ENCODE measurements at regions not wholly inside any gene's neighbourhood (a gene's known extent, or its start where the extent isn't known, plus 50 kb on each side); places are given as distances from the start of the nearest gene placed in this dataset.

DNA sequence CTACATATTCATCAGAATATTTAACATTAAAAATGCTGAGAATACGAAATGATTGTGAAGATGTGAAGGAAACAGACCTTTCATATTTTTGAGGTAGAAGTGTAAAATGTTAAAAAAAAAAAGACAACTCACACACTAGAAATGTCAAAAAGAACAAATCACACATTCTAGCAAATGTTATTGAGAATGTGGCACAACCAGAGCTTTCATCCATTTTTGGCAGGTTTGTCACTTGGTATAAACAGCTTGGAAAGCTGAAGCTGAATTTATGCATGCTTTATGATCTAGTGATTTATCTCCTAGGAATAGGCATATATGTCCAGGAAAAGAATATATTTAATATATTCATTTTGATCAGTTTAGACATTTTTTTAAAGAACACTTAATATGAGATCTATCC, 784.9 kb upstream of the GHITM start:
- intact Hi-C loops (cut with micrococcal nuclease), result no loop called here
- no peak overlapping the region for H3K27ac Mint-ChIP-seq
- no peaks in the 10 kb centered on the region for H3K36me3 Mint-ChIP-seq (ENCODE audit: low read depth)
- peaks cover 31% of the 10 kb centered on the region for H3K9me3 Mint-ChIP-seq
- no peak for DNase-seq (ENCODE audit: low spot score)
- H3K27me3 Mint-ChIP-seq (ENCODE audit: low read depth), result no peaks in the 10 kb centered on the region
- H3K4me3 Mint-ChIP-seq (ENCODE audit: low read depth), result no peak overlapping the region
- H3K4me1 Mint-ChIP-seq (ENCODE audit: low read depth), result no peaks in the 10 kb centered on the region

DNA sequence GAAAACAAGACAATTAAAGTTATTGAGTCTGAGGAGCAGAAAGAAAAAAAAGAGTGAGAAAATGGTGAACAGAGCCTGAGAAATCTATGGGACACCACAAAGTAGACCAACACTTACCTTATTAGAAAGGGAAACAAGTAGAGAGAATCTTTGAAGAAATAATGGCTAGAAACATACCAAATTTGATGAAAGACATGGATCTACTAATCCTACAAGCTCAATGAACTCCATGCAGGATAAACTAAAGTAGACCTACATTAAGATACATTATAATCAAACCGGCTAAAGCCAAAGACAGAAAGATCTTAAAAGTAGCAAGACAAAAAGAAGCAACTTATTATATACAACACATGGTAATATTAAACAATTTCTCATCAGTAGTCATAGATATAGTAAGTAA, 782.3 kb upstream of the GHITM start:
- no peak for DNase-seq (ENCODE audit: low spot score)
- Mint-ChIP-seq H3K9me3 (peaks cover 25% of the 10 kb centered on the region), H3K27me3 (ENCODE audit: low read depth) (no peaks in the 10 kb centered on the region), H3K4me3 (ENCODE audit: low read depth) (no peak overlapping the region), H3K4me1 (ENCODE audit: low read depth) (no peaks in the 10 kb centered on the region), H3K27ac (no peak overlapping the region), H3K36me3 (ENCODE audit: low read depth) (no peaks in the 10 kb centered on the region)
- intact Hi-C loops (cut with micrococcal nuclease), result no loop called here

DNA sequence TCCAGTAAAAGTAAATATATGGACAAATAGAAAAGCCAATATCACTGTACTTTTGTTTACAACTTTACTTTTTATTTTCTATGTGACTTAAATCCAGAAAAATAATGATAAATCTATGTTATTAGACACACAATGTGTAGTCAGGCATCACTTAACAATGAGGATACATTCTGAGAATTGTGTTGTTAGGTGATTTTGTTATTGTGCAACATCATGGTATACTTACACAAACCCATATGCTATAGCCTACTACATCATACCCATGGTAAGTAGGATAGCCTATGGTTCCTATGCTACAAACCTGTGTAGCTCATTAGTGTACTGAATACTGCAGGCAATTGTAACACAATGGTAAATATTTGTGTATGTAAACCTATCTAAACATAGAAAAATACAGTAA, 781.7 kb upstream of the GHITM start:
- Mint-ChIP-seq H3K4me1 (ENCODE audit: low read depth) (no peaks in the 10 kb centered on the region), H3K36me3 (ENCODE audit: low read depth) (no peaks in the 10 kb centered on the region), H3K27me3 (ENCODE audit: low read depth) (no peaks in the 10 kb centered on the region), H3K9me3 (peaks cover 22% of the 10 kb centered on the region), H3K4me3 (ENCODE audit: low read depth) (no peak overlapping the region), H3K27ac (no peak overlapping the region)
- no peak for DNase-seq (ENCODE audit: low spot score)
- intact Hi-C loops (cut with micrococcal nuclease), result no loop called here

GRCh38 chr10:83367036-83367435, 772.3 kb upstream of the GHITM start:
- H3K9me3 Mint-ChIP-seq, result peaks cover 26% of the 10 kb centered on the region
- no peaks in the 10 kb centered on the region for H3K4me1 Mint-ChIP-seq (ENCODE audit: low read depth)
- H3K27ac Mint-ChIP-seq, result no peak overlapping the region
- H3K36me3 Mint-ChIP-seq (ENCODE audit: low read depth), result no peaks in the 10 kb centered on the region
- DNase-seq (ENCODE audit: low spot score), result no peak
- H3K4me3 Mint-ChIP-seq (ENCODE audit: low read depth), result no peak overlapping the region
- intact Hi-C loops (cut with micrococcal nuclease), result no loop called here
- no peaks in the 10 kb centered on the region for H3K27me3 Mint-ChIP-seq (ENCODE audit: low read depth)

DNA sequence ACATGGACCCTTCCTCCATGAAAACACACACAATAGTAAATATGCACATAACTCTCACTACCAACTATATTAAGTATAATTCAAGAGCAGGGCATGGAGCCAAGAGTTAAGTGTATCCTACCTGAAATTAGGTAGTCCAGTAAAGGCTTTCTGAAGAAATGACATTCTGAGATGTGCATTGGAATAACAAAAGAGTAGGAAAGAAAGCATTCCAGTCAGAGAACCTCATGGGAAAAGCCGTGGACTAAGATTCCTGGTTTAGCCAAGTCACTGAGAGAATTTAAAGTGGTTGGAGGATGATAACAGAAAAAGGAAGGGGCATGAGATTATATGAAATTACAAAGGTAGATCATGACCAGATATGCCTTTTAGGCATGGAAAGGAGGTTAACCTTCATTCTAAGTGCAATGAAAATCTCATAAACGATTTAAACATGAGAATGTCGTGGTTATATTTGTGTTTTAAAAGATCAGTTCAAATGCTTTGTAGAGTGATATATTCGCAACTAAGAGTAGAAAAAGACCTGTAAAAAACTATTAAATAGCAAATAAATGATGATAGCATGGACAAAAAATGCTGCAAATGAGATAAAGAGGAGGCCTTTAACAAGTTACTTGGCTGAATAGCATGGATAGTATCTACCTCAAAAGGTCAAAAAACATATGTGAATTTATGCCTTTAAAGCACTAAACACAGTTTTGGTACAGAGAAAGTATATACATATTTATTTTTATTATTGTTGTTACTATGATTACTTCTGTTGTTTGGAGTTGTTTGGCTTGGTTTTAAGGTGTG, 767.4 kb upstream of the GHITM start:
- H3K36me3 Mint-ChIP-seq (ENCODE audit: low read depth), result no peaks in the 10 kb centered on the region
- no peaks in the 10 kb centered on the region for H3K4me1 Mint-ChIP-seq (ENCODE audit: low read depth)
- H3K9me3 Mint-ChIP-seq, result peaks cover 21% of the 10 kb centered on the region
- no peak overlapping the region for H3K27ac Mint-ChIP-seq
- no peak overlapping the region for H3K4me3 Mint-ChIP-seq (ENCODE audit: low read depth)
- H3K27me3 Mint-ChIP-seq (ENCODE audit: low read depth), result no peaks in the 10 kb centered on the region
- DNase-seq (ENCODE audit: low spot score), result no peak
- intact Hi-C loops (cut with micrococcal nuclease), result no loop called here

DNA sequence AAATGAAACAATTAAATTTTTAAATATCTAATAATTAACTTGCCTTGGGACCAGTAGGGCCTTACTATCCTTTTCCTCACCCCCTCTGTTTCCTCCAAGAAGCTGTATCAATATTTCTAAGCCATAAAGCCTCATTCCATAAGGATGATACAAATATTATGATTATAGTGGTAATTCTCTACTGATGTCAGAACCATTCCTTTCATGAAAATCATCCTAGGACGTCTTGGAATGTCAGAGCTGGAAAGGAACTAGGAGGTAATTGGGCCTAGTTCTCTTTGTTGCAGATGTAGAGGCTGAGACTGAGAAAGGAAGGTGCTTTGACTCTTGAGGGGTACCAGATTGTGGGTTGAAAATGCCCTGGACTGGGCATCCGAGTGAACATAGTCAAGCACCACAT, 766.7 kb upstream of the GHITM start:
- Mint-ChIP-seq H3K4me1 (ENCODE audit: low read depth) (no peaks in the 10 kb centered on the region), H3K36me3 (ENCODE audit: low read depth) (no peaks in the 10 kb centered on the region), H3K9me3 (peaks cover 21% of the 10 kb centered on the region), H3K27me3 (ENCODE audit: low read depth) (no peaks in the 10 kb centered on the region), H3K4me3 (ENCODE audit: low read depth) (no peak overlapping the region), H3K27ac (no peak overlapping the region)
- intact Hi-C loops (cut with micrococcal nuclease), result no loop called here
- no peak for DNase-seq (ENCODE audit: low spot score)

- H3K4me3 Mint-ChIP-seq (ENCODE audit: low read depth), result no peak overlapping the region
- no peaks in the 10 kb centered on the region for H3K4me1 Mint-ChIP-seq (ENCODE audit: low read depth)
- DNase-seq (ENCODE audit: low spot score), result no peak
- no peaks in the 10 kb centered on the region for H3K27me3 Mint-ChIP-seq (ENCODE audit: low read depth)
- no peak overlapping the region for H3K27ac Mint-ChIP-seq
- intact Hi-C loops (cut with micrococcal nuclease), result no loop called here
- H3K9me3 Mint-ChIP-seq, result peaks cover 23% of the 10 kb centered on the region
- no peaks in the 10 kb centered on the region for H3K36me3 Mint-ChIP-seq (ENCODE audit: low read depth)
Measured at GRCh38 chr10:83373671-83374070, 765.6 kb upstream of the GHITM start.

DNA sequence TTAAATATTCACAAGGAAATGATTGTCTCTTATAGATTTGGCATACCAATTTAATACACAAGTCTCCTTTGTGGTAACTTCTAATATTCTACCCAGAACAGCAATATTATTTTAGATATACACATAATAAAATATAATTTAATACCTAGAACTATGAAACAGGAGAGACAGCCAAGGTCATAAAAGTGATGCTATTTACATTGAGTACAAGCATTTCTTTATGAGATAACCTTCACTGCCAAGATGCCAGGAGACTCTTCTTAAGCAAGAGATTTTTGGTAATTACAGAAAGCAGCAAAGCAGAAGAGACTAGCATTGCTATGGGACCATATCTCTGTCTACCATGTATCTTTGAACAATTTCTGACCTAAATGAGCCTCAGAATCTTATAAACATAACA, 764.6 kb upstream of the GHITM start:
- Mint-ChIP-seq H3K4me3 (ENCODE audit: low read depth) (no peak overlapping the region), H3K9me3 (peaks cover 26% of the 10 kb centered on the region), H3K27me3 (ENCODE audit: low read depth) (no peaks in the 10 kb centered on the region), H3K36me3 (ENCODE audit: low read depth) (no peaks in the 10 kb centered on the region), H3K27ac (no peak overlapping the region), H3K4me1 (ENCODE audit: low read depth) (no peaks in the 10 kb centered on the region)
- intact Hi-C loops (cut with micrococcal nuclease), result no loop called here
- DNase-seq (ENCODE audit: low spot score), result no peak

- no peaks in the 10 kb centered on the region for H3K36me3 Mint-ChIP-seq (ENCODE audit: low read depth)
- DNase-seq (ENCODE audit: low spot score), result no peak
- peaks cover 25% of the 10 kb centered on the region for H3K9me3 Mint-ChIP-seq
- H3K4me1 Mint-ChIP-seq (ENCODE audit: low read depth), result no peaks in the 10 kb centered on the region
- no peak overlapping the region for H3K27ac Mint-ChIP-seq
- intact Hi-C loops (cut with micrococcal nuclease), result no loop called here
- H3K4me3 Mint-ChIP-seq (ENCODE audit: low read depth), result no peak overlapping the region
- H3K27me3 Mint-ChIP-seq (ENCODE audit: low read depth), result no peaks in the 10 kb centered on the region
Measured at GRCh38 chr10:83375274-83375673, 764.0 kb upstream of the GHITM start.

DNA sequence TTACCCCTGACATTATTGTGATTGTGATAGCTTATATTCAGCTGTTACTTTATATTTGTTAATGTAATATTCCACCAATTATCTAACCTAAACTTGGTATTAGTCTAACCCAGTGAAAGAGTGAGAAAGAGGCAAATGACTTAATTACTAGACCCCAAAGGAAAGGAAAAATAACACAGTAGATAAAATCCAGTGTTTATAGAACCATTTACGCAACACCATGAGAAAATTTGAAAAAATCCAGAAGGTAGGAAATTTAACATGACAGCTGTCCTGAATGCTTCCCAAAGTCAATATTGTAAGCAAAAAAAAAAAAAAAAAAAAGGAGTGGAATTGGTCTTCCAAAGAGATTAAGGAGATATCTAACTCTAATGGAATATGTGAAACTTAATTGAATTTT, 741.5 kb upstream of the GHITM start:
- Mint-ChIP-seq H3K9me3 (peaks cover 12% of the 10 kb centered on the region), H3K27me3 (ENCODE audit: low read depth) (no peaks in the 10 kb centered on the region), H3K4me1 (ENCODE audit: low read depth) (no peaks in the 10 kb centered on the region), H3K36me3 (ENCODE audit: low read depth) (no peaks in the 10 kb centered on the region), H3K4me3 (ENCODE audit: low read depth) (no peak overlapping the region), H3K27ac (no peak overlapping the region)
- no peak for DNase-seq (ENCODE audit: low spot score)
- intact Hi-C loops (cut with micrococcal nuclease), result no loop called here

DNA sequence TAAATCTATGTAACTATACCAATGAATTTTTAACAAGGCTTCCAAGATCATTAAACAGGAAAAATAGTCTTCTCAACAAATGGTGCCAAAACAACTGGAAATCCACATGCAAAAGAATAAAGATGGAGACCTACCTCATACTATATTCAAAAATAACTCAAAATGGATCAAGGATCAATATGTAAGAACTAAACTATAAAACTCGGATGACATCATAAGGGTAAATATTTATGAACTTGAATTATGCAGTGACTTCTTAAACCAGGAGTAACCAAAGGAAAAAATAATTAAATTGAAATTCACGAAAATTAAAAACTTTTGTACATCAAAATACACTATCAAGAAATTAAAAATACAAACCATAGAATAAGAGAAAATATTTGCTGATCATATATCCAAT, 728.7 kb upstream of the GHITM start:
- DNase-seq (ENCODE audit: low spot score), result no peak
- no peaks in the 10 kb centered on the region for H3K36me3 Mint-ChIP-seq (ENCODE audit: low read depth)
- H3K4me1 Mint-ChIP-seq (ENCODE audit: low read depth), result no peaks in the 10 kb centered on the region
- intact Hi-C loops (cut with micrococcal nuclease), result no loop called here
- H3K27me3 Mint-ChIP-seq (ENCODE audit: low read depth), result no peaks in the 10 kb centered on the region
- no peak overlapping the region for H3K27ac Mint-ChIP-seq
- H3K4me3 Mint-ChIP-seq (ENCODE audit: low read depth), result no peak overlapping the region
- peaks cover 33% of the 10 kb centered on the region for H3K9me3 Mint-ChIP-seq

DNA sequence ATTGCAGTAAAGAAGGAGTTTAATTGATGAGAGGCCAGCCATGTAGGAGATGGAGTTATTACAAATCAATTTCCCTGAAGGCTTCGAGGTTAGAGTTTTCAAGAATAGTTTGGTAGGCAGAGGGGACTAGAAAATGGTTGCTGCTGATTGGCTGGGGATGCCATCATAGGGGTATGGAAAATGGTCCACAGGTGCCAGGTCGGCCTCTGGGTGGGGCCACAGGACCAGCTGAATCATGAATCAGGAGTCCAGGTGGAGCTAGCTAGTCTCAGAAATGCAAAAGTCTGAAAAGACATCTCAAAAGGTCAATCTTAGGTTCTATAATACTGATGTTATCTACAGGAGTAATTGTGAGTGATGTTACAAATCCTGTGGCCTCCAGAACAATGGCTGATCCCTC, 714.0 kb upstream of the GHITM start:
- Mint-ChIP-seq H3K4me3 (ENCODE audit: low read depth) (no peak overlapping the region), H3K4me1 (ENCODE audit: low read depth) (no peaks in the 10 kb centered on the region), H3K9me3 (peaks cover 13% of the 10 kb centered on the region), H3K27me3 (ENCODE audit: low read depth) (no peaks in the 10 kb centered on the region), H3K36me3 (ENCODE audit: low read depth) (no peaks in the 10 kb centered on the region), H3K27ac (no peak overlapping the region)
- no peak for DNase-seq (ENCODE audit: low spot score)
- intact Hi-C loops (cut with micrococcal nuclease), result no loop called here

DNA sequence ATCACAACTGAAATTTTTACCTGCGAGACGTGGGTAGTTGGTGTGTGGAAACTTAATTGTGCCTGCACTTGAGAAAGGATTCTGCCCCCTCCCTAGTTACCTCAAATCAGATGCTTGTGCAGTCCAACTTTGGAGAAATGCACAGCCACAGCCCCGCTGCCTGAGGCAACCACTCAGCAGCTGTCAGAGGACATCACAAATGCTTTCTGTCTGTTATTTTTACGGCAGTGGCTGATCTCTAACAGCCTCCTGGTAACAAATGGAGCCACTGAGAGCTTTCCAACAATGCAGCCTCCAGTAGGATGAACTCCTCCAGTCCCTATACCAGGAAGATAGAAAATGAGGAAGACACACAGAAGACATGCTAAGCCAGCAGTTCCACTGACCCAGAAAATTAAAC, 712.2 kb upstream of the GHITM start:
- Mint-ChIP-seq H3K9me3 (peaks cover 18% of the 10 kb centered on the region), H3K27ac (no peak overlapping the region), H3K27me3 (ENCODE audit: low read depth) (no peaks in the 10 kb centered on the region), H3K4me3 (ENCODE audit: low read depth) (no peak overlapping the region), H3K4me1 (ENCODE audit: low read depth) (no peaks in the 10 kb centered on the region), H3K36me3 (ENCODE audit: low read depth) (no peaks in the 10 kb centered on the region)
- intact Hi-C loops (cut with micrococcal nuclease), result no loop called here
- DNase-seq (ENCODE audit: low spot score), result no peak
